ENCODE measurements at regions not wholly inside any gene's neighbourhood (a gene's known extent, or its start where the extent isn't known, plus 50 kb on each side); places are given as distances from the start of the nearest gene placed in this dataset.

DNA sequence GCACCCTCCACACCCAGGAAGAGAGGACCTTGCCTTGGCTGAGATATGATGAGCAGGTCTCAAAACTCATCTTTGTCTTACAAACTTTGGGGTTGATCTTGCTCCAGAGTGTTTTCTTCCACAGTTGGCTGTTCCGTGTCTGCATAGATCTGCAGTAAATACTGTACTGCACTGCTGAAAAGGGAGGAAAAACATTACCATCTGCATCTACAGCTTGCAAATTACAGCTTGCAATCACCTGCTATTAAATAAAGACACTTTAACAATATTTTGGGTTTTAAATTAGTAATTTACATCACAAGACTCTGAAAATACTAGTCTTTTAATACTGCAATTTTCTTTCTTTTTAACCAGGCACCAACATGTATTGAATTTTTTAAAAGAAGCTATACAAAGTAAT is 499.5 kb downstream of the STIM2 start:
- Mint-ChIP-seq H3K27ac (ENCODE audit: low read depth) (no peak overlapping the region), H3K9me3 (no peaks in the 10 kb centered on the region), H3K4me3 (no peak overlapping the region), H3K27me3 (no peaks in the 10 kb centered on the region), H3K36me3 (ENCODE audit: insufficient read depth) (no peaks in the 10 kb centered on the region), H3K4me1 (no peaks in the 10 kb centered on the region)
- DNase-seq (ENCODE audit: low spot score in 2 of 2): no peak
- ATAC-seq (replicated peaks; ENCODE audit: extremely low read depth, poor library complexity, severe bottlenecking): no peak

DNA sequence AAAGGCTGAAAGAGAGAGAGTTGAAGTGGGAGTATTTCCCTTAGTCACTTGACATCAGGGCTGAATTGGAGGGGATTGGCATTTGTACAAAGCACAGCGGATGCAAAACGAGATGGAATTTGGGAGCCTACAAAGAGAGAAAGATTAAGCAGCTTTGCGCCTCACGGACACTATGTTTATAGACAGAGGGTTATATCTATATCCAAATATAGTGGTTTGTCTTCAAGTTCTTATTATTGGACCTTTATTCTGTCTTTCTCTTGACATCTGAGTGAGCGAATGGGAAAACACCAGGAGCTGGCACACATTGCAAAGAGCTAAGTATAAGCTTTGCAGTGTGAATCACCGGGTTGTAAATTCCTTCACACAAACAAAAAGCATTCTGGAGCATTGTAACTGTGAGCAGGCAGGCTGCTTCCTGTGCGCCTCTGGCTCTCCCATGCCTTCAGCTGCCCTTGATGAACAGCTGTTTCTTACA is 500.2 kb downstream of the STIM2 start:
- Mint-ChIP-seq H3K9me3 (no peaks in the 10 kb centered on the region), H3K36me3 (ENCODE audit: insufficient read depth) (no peaks in the 10 kb centered on the region), H3K4me1 (no peaks in the 10 kb centered on the region), H3K27ac (ENCODE audit: low read depth) (no peak overlapping the region), H3K4me3 (no peak overlapping the region), H3K27me3 (no peaks in the 10 kb centered on the region)
- no peak for ATAC-seq (replicated peaks; ENCODE audit: extremely low read depth, poor library complexity, severe bottlenecking)
- DNase-seq (ENCODE audit: low spot score in 2 of 2): no peak

DNA sequence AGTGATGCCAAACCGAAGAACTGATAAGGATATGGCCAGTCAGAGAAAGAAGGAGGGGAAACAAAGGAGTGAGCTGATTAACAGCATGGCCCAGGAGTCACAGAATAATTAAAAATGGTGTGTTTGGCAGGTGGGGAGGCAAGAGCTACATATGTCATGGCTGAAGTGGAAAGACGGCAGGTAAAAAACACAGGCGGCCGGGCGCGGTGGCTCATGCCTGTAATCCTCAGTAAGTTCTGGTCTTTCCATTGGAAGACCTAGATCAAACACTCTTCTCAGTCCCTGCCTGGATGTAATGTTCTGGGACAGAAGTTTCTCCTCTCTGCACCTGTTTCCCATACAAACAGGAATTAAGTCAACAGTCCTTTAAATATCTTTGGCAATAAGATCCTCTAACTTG is 503.9 kb downstream of the STIM2 start:
- Mint-ChIP-seq H3K36me3 (ENCODE audit: insufficient read depth) (no peaks in the 10 kb centered on the region), H3K9me3 (no peaks in the 10 kb centered on the region), H3K4me1 (no peaks in the 10 kb centered on the region), H3K4me3 (no peak overlapping the region), H3K27me3 (no peaks in the 10 kb centered on the region), H3K27ac (ENCODE audit: low read depth) (no peak overlapping the region)
- ATAC-seq (replicated peaks; ENCODE audit: extremely low read depth, poor library complexity, severe bottlenecking) (no peak), DNase-seq (ENCODE audit: low spot score in 2 of 2) (no peak)

DNA sequence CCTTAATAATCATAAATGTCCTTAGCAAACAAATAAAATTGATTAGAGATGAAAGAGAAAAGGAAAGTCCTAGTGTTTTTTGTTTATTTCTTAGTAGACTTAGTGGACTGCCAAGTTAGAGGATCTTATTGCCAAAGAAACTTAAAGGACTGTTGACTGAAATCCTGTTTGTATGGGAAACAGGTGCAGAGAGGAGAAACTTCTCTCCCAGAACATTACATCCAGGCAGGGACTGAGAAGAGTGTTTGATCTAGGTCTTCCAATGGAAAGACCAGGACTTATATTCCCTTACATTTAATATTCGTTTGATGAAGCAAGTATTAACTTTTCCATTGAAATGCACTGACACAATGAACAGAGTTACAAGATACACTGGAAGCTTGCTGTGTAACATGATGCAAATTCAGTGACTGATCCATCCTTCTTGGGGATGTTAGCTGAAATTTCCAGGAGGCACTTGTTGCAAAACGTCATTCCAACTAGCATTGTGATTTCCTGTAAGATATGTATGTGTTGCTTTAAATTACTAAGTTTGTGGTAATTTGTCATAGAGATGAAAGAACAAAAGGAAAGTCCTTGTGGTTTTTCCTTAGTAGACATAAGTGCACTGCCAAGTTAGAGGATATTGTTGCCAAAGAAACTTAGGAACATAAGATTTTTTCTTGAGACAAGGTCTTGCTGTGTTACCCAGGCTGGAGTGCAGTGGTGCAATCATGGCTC is 505.6 kb downstream of the STIM2 start:
- Mint-ChIP-seq H3K36me3 (ENCODE audit: insufficient read depth) (no peaks in the 10 kb centered on the region), H3K27me3 (no peaks in the 10 kb centered on the region), H3K9me3 (no peaks in the 10 kb centered on the region), H3K4me1 (no peaks in the 10 kb centered on the region), H3K4me3 (no peak overlapping the region), H3K27ac (ENCODE audit: low read depth) (no peak overlapping the region)
- DNase-seq (ENCODE audit: low spot score in 2 of 2) (no peak), ATAC-seq (replicated peaks; ENCODE audit: extremely low read depth, poor library complexity, severe bottlenecking) (no peak)

DNA sequence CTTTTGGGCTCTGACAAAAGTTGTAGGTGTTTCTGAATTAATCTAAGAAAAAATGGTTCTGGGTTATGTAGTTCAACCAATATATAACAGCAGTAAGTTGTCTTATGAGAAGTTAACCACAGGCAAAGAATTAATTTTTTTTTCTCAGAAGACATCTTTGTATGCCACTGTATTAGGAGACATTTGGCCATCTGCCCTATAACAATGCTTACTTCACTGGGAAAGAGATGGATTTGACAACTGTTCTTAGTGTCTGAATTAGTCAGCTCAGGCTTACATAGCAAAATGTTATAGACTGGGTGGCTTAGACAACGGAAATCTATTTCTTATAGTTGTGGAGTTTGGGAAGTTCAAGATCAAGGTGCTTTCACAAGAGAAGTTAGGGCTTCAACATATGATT is 508.1 kb downstream of the STIM2 start:
- Mint-ChIP-seq H3K27me3 (no peaks in the 10 kb centered on the region), H3K4me3 (no peak overlapping the region), H3K9me3 (peaks cover under 1% of the 10 kb centered on the region), H3K27ac (ENCODE audit: low read depth) (no peak overlapping the region), H3K36me3 (ENCODE audit: insufficient read depth) (no peaks in the 10 kb centered on the region), H3K4me1 (no peaks in the 10 kb centered on the region)
- ATAC-seq (replicated peaks; ENCODE audit: extremely low read depth, poor library complexity, severe bottlenecking) (no peak), DNase-seq (ENCODE audit: low spot score in 2 of 2) (no peak)

DNA sequence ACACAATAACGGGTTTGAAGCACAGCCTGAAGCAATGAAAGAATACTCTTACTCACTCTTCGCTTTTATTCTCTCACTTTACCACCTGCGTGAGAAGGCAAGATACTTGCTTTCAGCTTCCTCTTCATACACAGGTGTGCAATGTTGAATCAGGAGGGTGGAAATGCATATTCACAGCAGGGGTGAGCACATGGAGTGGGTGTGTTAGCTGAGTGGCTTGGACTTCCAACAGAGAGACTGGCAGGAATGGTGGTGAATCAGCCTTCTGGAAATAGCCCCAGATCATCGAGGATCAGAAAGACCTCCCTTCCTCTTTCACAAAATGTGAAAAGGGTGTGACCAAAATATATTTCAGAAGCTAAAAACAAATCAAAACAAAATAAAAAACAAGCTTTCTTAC is 521.2 kb downstream of the STIM2 start:
- Mint-ChIP-seq H3K4me1 (no peaks in the 10 kb centered on the region), H3K9me3 (peaks cover 5% of the 10 kb centered on the region), H3K27ac (ENCODE audit: low read depth) (no peak overlapping the region), H3K27me3 (no peaks in the 10 kb centered on the region), H3K4me3 (no peak overlapping the region), H3K36me3 (ENCODE audit: insufficient read depth) (no peaks in the 10 kb centered on the region)
- no peak for ATAC-seq (replicated peaks; ENCODE audit: extremely low read depth, poor library complexity, severe bottlenecking)
- DNase-seq (ENCODE audit: low spot score in 2 of 2): no peak

DNA sequence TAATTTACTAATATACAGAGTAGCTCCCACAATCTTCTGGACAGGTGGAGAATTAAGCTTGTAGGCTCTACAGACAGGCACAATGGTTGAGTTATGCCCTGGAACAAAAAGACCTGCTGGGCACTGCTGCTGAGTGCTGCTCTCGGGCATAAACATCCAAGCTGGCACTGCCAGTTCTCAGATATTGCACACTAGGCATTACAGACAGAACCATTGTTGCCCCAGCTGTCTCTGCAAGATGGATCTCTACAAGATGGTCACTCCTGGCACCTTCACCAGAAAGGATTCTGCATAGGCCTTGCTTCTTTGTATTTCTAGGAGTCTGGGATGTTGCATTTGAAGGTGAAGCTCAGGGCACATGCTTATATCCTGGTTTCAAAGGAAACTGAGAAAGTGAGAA is 527.1 kb downstream of the STIM2 start:
- Mint-ChIP-seq H3K27ac (ENCODE audit: low read depth) (no peak overlapping the region), H3K4me3 (no peak overlapping the region), H3K4me1 (no peaks in the 10 kb centered on the region), H3K36me3 (ENCODE audit: insufficient read depth) (no peaks in the 10 kb centered on the region), H3K27me3 (no peaks in the 10 kb centered on the region), H3K9me3 (peaks cover 6% of the 10 kb centered on the region)
- DNase-seq (ENCODE audit: low spot score in 2 of 2) (no peak), ATAC-seq (replicated peaks; ENCODE audit: extremely low read depth, poor library complexity, severe bottlenecking) (no peak)

DNA sequence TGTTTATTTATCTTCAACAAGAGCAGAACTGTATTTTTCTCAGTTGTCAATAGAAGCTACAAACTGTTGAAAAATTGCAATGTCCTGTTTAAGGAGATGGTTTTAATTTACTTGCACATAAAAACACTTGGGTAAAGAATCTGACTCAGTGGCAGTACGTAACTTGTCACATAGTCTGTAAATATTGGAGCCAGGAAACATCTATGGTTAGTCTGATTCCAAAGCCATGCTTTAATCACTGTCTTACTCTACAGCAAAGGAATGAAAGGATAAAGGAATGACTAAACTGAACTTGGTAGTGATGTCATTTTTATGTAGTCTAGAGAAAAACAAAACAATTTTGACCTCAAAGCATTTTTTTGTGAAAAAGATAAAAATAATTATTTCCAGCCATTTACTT is 537.2 kb downstream of the STIM2 start:
- DNase-seq (ENCODE audit: low spot score in 2 of 2) (no peak), ATAC-seq (replicated peaks; ENCODE audit: extremely low read depth, poor library complexity, severe bottlenecking) (no peak)
- Mint-ChIP-seq H3K27me3 (no peaks in the 10 kb centered on the region), H3K27ac (ENCODE audit: low read depth) (no peak overlapping the region), H3K4me1 (no peaks in the 10 kb centered on the region), H3K36me3 (ENCODE audit: insufficient read depth) (peaks cover 2% of the 10 kb centered on the region), H3K9me3 (no peaks in the 10 kb centered on the region), H3K4me3 (no peak overlapping the region)

DNA sequence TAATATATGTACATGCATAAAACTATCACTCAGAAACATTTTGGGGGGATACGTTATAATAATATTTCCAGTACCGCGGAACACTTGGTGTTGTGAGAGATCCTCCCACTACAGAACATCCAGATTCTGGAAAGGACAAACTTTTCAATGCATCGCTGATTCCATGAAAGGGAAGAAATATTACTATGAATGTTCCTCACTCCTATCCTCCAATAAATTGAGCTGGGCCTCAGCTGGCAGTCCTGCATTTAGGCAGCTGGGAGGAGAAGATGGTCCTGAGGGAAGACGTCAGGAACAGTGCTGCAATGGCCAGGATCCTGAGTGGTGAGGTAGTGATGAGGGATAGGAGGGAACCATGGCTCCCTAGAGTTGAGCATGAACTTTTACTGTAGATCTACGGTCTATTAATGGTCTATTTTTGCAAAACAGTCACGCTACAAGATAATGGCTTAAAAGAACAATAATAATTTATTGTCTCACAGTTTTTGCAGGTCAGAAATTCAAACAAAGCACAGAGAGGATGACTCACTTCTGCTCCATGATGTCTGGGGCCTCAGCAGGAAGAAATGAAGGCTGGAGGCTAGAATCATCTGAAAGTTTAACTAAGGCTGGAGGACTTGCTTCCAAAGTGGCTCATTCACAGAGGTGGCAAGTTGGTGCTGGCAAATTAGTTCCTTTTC is 538.1 kb downstream of the STIM2 start:
- Mint-ChIP-seq H3K27ac (ENCODE audit: low read depth) (no peak overlapping the region), H3K36me3 (ENCODE audit: insufficient read depth) (peaks cover 2% of the 10 kb centered on the region), H3K4me1 (no peaks in the 10 kb centered on the region), H3K9me3 (no peaks in the 10 kb centered on the region), H3K27me3 (no peaks in the 10 kb centered on the region), H3K4me3 (no peak overlapping the region)
- DNase-seq (ENCODE audit: low spot score in 2 of 2) (no peak), ATAC-seq (replicated peaks; ENCODE audit: extremely low read depth, poor library complexity, severe bottlenecking) (no peak)

DNA sequence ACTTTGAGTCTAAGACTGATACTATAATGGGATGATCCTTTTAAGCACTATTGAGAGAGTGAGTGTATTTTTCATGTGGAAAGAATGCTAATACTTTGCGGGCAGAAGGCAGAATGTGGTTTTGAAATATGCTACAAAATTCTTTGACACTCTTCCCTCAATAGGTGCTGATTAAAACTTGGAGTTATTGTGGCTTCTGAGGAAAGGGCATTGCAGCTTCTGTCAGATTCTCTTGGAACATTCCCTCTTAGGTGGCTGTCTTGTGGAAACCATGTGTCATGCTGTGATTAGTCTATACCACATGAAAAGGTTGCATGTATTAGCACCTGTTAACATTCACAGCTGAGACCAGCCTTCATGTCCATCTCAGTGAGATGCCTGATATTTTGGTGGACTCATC is 547.0 kb downstream of the STIM2 start:
- Mint-ChIP-seq H3K9me3 (peaks cover 43% of the 10 kb centered on the region), H3K27ac (ENCODE audit: low read depth) (no peak overlapping the region), H3K4me3 (no peak overlapping the region), H3K27me3 (no peaks in the 10 kb centered on the region), H3K4me1 (no peaks in the 10 kb centered on the region), H3K36me3 (ENCODE audit: insufficient read depth) (no peaks in the 10 kb centered on the region)
- DNase-seq (ENCODE audit: low spot score in 2 of 2) (no peak), ATAC-seq (replicated peaks; ENCODE audit: extremely low read depth, poor library complexity, severe bottlenecking) (no peak)

DNA sequence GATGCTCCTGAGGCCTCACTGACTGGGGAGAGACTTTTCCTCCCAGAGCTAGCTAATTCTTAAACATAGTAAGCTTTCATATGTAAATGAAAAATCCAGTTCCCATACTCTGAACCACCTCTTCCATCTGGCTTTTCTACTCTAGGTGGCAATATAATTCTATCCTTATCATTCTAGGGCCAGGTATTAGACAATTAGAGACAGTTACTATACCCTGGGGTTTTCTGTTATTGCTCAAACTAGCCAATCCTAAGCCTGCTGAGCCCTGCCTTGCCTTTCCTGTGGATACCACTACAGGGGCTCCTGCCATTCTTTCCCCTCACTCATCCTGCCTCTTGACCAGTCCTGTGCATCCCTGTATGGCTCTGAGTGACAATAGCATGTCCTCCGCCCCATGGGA is 552.0 kb downstream of the STIM2 start:
- ATAC-seq (replicated peaks; ENCODE audit: extremely low read depth, poor library complexity, severe bottlenecking) (no peak), DNase-seq (ENCODE audit: low spot score in 2 of 2) (no peak)
- Mint-ChIP-seq H3K9me3 (peaks cover 21% of the 10 kb centered on the region), H3K36me3 (ENCODE audit: insufficient read depth) (no peaks in the 10 kb centered on the region), H3K4me3 (no peak overlapping the region), H3K27me3 (no peaks in the 10 kb centered on the region), H3K27ac (ENCODE audit: low read depth) (no peak overlapping the region), H3K4me1 (no peaks in the 10 kb centered on the region)

DNA sequence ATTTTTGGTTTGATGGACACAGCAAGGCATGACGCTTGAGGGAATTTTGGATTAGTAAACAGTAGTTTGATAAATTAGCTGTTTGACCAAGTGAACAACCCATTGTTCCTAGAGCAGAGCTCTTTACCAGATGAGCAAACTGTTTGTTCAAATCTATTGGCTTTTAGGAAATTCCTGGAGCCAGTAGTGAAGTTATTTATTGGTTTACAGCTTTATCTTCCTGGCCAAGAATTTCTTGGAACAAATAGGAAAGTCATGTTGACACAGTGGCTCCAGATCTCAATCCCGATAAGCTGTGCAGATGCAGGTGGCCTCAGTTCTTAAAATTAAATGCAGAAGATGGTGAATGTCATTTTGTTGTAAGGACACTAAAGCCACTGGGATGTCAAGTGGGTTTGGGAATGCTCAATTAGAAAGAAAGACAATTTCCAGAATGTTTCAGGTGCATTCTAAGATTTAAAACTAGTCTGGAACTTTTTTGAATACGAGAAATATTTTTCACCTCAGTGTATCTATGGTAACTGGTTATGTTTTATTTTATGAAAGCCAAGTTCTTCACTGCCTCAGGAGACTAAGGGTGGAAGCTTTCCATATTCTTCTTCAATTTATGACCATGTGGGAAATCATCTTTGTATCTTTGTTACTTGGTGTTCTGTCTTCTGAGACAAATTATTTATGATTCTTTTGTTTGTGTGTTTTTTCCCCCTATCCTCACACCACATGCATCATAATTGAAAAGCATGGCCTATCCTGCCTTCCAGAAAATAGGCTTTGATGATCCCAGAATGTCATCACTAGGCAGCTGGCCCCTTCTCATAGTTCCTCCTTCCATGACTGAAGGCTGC is 554.5 kb downstream of the STIM2 start:
- Mint-ChIP-seq H3K9me3 (peaks cover 19% of the 10 kb centered on the region), H3K36me3 (ENCODE audit: insufficient read depth) (no peaks in the 10 kb centered on the region), H3K27me3 (no peaks in the 10 kb centered on the region), H3K27ac (ENCODE audit: low read depth) (no peak overlapping the region), H3K4me1 (no peaks in the 10 kb centered on the region), H3K4me3 (no peak overlapping the region)
- no peak for DNase-seq (ENCODE audit: low spot score in 2 of 2)
- ATAC-seq (replicated peaks; ENCODE audit: extremely low read depth, poor library complexity, severe bottlenecking): no peak

DNA sequence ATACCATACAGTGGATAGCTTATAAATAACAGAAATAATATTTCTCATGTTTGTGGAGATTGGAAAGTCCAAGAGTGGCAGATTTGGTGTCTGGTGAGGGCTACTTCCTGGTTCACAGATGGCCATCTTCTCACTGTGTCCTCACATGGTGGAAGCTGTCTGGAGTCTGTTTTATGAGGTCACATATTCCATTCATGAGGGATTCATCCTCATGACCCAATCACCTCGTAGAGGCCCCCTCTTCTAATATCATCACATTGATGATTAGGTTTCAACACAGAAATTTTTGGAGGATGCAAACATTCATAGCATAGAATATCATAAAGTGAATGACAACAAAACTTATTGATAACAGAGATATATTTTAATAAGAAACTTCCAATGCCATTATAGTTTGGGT is 568.0 kb downstream of the STIM2 start:
- Mint-ChIP-seq H3K4me3 (no peak overlapping the region), H3K4me1 (no peaks in the 10 kb centered on the region), H3K27ac (ENCODE audit: low read depth) (no peak overlapping the region), H3K9me3 (peaks cover 10% of the 10 kb centered on the region), H3K36me3 (ENCODE audit: insufficient read depth) (no peaks in the 10 kb centered on the region), H3K27me3 (no peaks in the 10 kb centered on the region)
- no peak for DNase-seq (ENCODE audit: low spot score in 2 of 2)
- no peak for ATAC-seq (replicated peaks; ENCODE audit: extremely low read depth, poor library complexity, severe bottlenecking)
